Transverse colon (tissue), 4 donors: ENCODE measurements at regions not wholly inside any gene's neighbourhood (a gene's known extent, or its start where the extent isn't known, plus 50 kb on each side); places are given as distances from the start of the nearest gene placed in this dataset.

ENCODE experiments used
- POLR2A ChIP-seq: fragments of 450-650 bp; IDR thresholded peaks from one replicate; pipeline ENCODE4 v1.6.1; 2016; ENCODE audit warnings: antibody characterized with exemption, mild to moderate bottlenecking, moderate library complexity
- POLR2AphosphoS5 ChIP-seq, 3 donors: sonication (generic); formaldehyde crosslinking; IDR thresholded peaks; one replicate each; pipeline ENCODE4 v1.6.1; 2016; ENCODE audit warnings: antibody characterized with exemption in 3 of 3
- TF ChIP-seq, protein P1 (sequence below), 5 experiments: fragments of 200-600 bp in 3 of 5; fragments of 450-650 bp in 2 of 5; sonication (generic) in 3 of 5; IDR thresholded peaks; 1 replicate in 2 of 5; 2 replicates in 3 of 5; pipeline ENCODE4 v1.5.1; 2016 to 2017; ENCODE audit warnings: antibody characterized with exemption in 5 of 5, inconsistent platforms in 3 of 5, mild to moderate bottlenecking in 2 of 5, moderate library complexity in 1 of 5

DNA sequence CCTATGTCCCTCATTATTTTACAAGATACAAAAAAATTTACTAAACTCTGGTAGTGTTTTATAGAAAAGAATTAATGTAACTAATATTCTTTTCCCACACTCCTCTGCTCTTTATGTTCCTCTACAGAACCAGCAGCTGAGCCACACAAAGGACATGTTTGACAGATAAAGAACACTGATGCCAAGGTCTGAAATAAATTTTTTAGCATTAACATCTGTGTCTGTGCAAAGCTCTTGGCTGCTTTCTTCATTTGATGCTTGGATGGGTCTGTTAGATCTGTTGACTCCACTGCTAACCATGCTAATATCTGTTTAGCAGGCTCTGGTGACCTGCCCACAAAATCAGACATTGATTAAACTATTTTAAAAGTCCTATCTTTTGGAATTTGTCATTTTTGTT lies 2363.8 kb downstream of the PCDH9 start:
- no peak for TF ChIP-seq POLR2A
- TF ChIP-seq, protein P1, sequence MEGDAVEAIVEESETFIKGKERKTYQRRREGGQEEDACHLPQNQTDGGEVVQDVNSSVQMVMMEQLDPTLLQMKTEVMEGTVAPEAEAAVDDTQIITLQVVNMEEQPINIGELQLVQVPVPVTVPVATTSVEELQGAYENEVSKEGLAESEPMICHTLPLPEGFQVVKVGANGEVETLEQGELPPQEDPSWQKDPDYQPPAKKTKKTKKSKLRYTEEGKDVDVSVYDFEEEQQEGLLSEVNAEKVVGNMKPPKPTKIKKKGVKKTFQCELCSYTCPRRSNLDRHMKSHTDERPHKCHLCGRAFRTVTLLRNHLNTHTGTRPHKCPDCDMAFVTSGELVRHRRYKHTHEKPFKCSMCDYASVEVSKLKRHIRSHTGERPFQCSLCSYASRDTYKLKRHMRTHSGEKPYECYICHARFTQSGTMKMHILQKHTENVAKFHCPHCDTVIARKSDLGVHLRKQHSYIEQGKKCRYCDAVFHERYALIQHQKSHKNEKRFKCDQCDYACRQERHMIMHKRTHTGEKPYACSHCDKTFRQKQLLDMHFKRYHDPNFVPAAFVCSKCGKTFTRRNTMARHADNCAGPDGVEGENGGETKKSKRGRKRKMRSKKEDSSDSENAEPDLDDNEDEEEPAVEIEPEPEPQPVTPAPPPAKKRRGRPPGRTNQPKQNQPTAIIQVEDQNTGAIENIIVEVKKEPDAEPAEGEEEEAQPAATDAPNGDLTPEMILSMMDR (IDR thresholded peaks at IDR 0.05): no peak
- no peak for TF ChIP-seq POLR2AphosphoS5 (IDR thresholded peaks at IDR 0.05)
